Liver (tissue), 8 donors: ENCODE measurements at regions not wholly inside any gene's neighbourhood (a gene's known extent, or its start where the extent isn't known, plus 50 kb on each side); places are given as distances from the start of the nearest gene placed in this dataset.

Experiments
- DNase-seq: peaks from one replicate; pipeline ENCODE4 v3.0.0-alpha.2; 2017; ENCODE audit warnings: low spot score
- H3K27ac ChIP-seq, 2 donors: one replicate each; pipeline ENCODE4 v1.7.0; 2013; ENCODE audit warnings: inconsistent platforms in 2 of 2, low read length in 2 of 2, control low read depth in 1 of 2, low read depth in 1 of 2, mild to moderate bottlenecking in 1 of 2
- H3K27me3 ChIP-seq, 4 donors: one replicate each; pipeline versions ENCODE4 v1.6.1 to v1.7.0; 2013; ENCODE audit warnings: low read length in 3 of 4, inconsistent platforms in 1 of 4, mild to moderate bottlenecking in 1 of 4, moderate library complexity in 1 of 4; ENCODE audit not compliant: control insufficient read depth in 4 of 4, insufficient read depth in 4 of 4
- H3K36me3 ChIP-seq, 4 donors: one replicate each; pipeline versions ENCODE4 v1.6.1 to v1.7.0; 2013; ENCODE audit warnings: low read length in 3 of 4, mild to moderate bottlenecking in 3 of 4, low read depth in 1 of 4, moderate library complexity in 1 of 4; ENCODE audit not compliant: control insufficient read depth in 4 of 4, insufficient read depth in 3 of 4
- H3K4me1 ChIP-seq, 4 donors: one replicate each; pipeline versions ENCODE4 v1.6.1 to v1.7.0; 2013; ENCODE audit warnings: low read length in 3 of 4, mild to moderate bottlenecking in 3 of 4, moderate library complexity in 1 of 4; ENCODE audit not compliant: control insufficient read depth in 4 of 4, insufficient read depth in 4 of 4
- H3K4me3 ChIP-seq, 3 donors: one replicate each; pipeline versions ENCODE4 v1.6.1 to v1.7.0; 2013; ENCODE audit warnings: low read length in 3 of 3, control low read depth in 1 of 3, low read depth in 1 of 3, mild to moderate bottlenecking in 1 of 3
- H3K9ac ChIP-seq, 2 donors: one replicate each; pipeline ENCODE4 v1.7.0; 2013; ENCODE audit warnings: low read length in 2 of 2, mild to moderate bottlenecking in 2 of 2, moderate library complexity in 2 of 2, control low read depth in 1 of 2, low read depth in 1 of 2
- H3K9me3 ChIP-seq, 4 donors: one replicate each; pipeline versions ENCODE4 v1.6.1 to v1.7.0; 2013; ENCODE audit warnings: low read length in 3 of 4; ENCODE audit not compliant: control insufficient read depth in 4 of 4
- ATF3 ChIP-seq: IDR thresholded peaks from 2 replicates; pipeline ENCODE4 v1.6.1; 2016; ENCODE audit warnings: antibody characterized with exemption
- CTCF ChIP-seq: fragments of 150-350 bp; IDR thresholded peaks from 2 replicates; pipeline ENCODE4 v1.5.1; 2017; ENCODE audit warnings: improper control_type of control experiment, low read depth, low read length; ENCODE audit not compliant: missing input control
- EGR1 ChIP-seq, 2 donors: IDR thresholded peaks; 2 replicates each; pipeline ENCODE4 v1.6.1; 2016 to 2018; ENCODE audit warnings: antibody characterized with exemption in 2 of 2, low read depth in 2 of 2
- FOXA2 ChIP-seq: IDR thresholded peaks from 2 replicates; pipeline ENCODE4 v1.6.1; 2016; ENCODE audit warnings: antibody characterized with exemption
- GABPA ChIP-seq, 2 donors: IDR thresholded peaks in 1 of 2; conservative IDR thresholded peaks in 1 of 2; 2 replicates each; pipeline ENCODE4 v1.6.1; 2016; ENCODE audit warnings: antibody characterized with exemption in 2 of 2, mild to moderate bottlenecking in 1 of 2, moderate library complexity in 1 of 2
- HNF4A ChIP-seq, 2 donors: conservative IDR thresholded peaks; 2 replicates each; pipeline ENCODE4 v1.6.1; 2016; ENCODE audit warnings: antibody characterized with exemption in 2 of 2, mild to moderate bottlenecking in 2 of 2
- HNF4G ChIP-seq: IDR thresholded peaks from 2 replicates; pipeline ENCODE4 v1.6.1; 2016; ENCODE audit warnings: antibody characterized with exemption
- MAX ChIP-seq: IDR thresholded peaks from 2 replicates; pipeline ENCODE4 v1.6.1; 2016; ENCODE audit warnings: antibody characterized with exemption
- NR2F2 ChIP-seq: IDR thresholded peaks from 2 replicates; pipeline ENCODE4 v1.6.1; 2016; ENCODE audit warnings: antibody characterized with exemption
- RAD21 ChIP-seq, 2 donors: IDR thresholded peaks; 2 replicates each; pipeline ENCODE4 v1.6.1; 2016; ENCODE audit warnings: antibody characterized with exemption in 2 of 2, mild to moderate bottlenecking in 2 of 2
- TAF1 ChIP-seq: conservative IDR thresholded peaks from 2 replicates; pipeline ENCODE4 v1.6.1; 2016; ENCODE audit warnings: antibody characterized with exemption, mild to moderate bottlenecking
- YY1 ChIP-seq: IDR thresholded peaks from 2 replicates; pipeline ENCODE4 v1.6.1; 2016; ENCODE audit warnings: antibody characterized with exemption, mild to moderate bottlenecking
- ZBTB33 ChIP-seq: IDR thresholded peaks from 2 replicates; pipeline ENCODE4 v1.6.1; 2016; ENCODE audit warnings: antibody characterized with exemption
- WGBS: extraction: QIAGEN DNeasy Blood & Tissue Kit; methylation state at CpG from one replicate; pipeline ENCODE4 v1.1.7; 2013; 5-methylcytosine and 5-hydroxymethylcytosine counted together
- donor health status: healthy.
- donor health status: healthy.
- donor health status: healthy.
- donor health status: healthy.
- donor health status: healthy.

DNA sequence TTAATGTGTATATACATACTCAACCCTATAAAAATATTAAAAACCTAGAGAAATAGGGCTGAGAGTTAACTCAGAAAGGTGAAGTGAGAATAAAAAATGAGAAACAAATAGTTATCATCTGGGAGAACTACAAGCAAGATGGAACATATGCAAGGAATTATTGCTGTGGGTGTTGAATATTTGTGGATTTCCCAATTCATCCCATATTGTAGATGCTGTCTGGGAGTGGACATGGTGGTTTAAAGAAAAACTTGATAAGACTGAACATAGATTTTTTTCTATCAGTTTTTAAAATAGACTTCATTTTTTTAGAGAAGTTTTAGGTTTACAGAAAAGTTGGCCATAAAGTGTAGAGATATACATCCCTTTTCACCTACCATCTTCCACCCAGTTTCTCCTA lies 263.5 kb downstream of the SPATA31D1 start:
- Histone ChIP-seq H3K9me3 (no peaks in the 10 kb centered on the region), H3K27me3 (no peaks in the 10 kb centered on the region), H3K9ac (no peak overlapping the region), H3K36me3 (no peaks in the 10 kb centered on the region), H3K27ac (no peak overlapping the region), H3K4me1 (no peaks in the 10 kb centered on the region), H3K4me3 (no peak overlapping the region)
- TF ChIP-seq RAD21 (IDR thresholded peaks at IDR 0.05) = no peak
- no peak for TF ChIP-seq HNF4A (conservative IDR thresholded peaks at IDR 0.05)
- no peak for TF ChIP-seq NR2F2
- TF ChIP-seq HNF4G = no peak
- no peak for TF ChIP-seq YY1
- TF ChIP-seq MAX = no peak
- no peak for TF ChIP-seq EGR1 (IDR thresholded peaks at IDR 0.05; ENCODE audit: low read depth in 2 of 2)
- no peak for TF ChIP-seq ZBTB33
- TF ChIP-seq FOXA2 = no peak
- TF ChIP-seq GABPA (IDR thresholded peaks at IDR 0.05 in 1 of 2, conservative IDR thresholded peaks at IDR 0.05 in 1 of 2) = no peak
- no peak for TF ChIP-seq ATF3
- TF ChIP-seq CTCF = no peak
- no peak for DNase-seq

DNA sequence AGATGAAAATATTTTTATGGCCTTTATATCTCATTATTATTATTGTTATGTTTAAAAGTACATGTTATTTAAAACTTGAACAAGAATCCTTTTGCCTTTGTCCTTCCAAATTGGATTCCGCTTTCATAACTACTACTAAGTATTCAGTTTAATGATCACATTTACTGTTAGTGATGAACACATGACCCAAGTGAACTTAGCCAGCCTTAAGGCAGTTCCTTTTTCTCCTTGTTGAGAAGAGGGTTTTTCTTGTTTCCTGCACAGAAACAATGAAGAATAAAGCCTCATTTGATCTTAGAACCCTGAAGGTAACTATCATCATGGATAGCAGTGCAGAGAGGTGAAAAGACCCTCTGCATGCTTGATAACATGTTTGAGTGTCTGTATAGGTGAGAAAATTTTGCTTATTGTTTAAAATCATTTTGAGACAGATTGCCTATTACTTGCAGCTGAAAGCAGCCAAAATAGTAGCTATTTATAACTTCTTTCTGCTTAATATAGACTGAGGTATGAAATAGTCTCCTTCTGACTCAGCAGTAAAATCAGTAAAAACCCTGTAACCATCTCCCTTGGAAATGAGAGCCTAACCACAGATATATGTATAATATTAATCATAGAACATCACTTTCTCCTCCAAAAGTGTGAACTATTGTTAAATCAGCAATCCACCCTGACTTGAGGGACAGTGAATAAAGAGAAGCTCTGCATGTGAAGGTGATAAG lies 266.2 kb downstream of the SPATA31D1 start:
- TF ChIP-seq GABPA (IDR thresholded peaks at IDR 0.05 in 1 of 2, conservative IDR thresholded peaks at IDR 0.05 in 1 of 2) = no peak
- TF ChIP-seq HNF4A (conservative IDR thresholded peaks at IDR 0.05) = no peak
- no peak for TF ChIP-seq YY1
- TF ChIP-seq CTCF = no peak
- TF ChIP-seq EGR1 (IDR thresholded peaks at IDR 0.05; ENCODE audit: low read depth in 2 of 2) = no peak
- TF ChIP-seq TAF1 = no peak
- TF ChIP-seq MAX = no peak
- WGBS = 97% methylated on average over 1 of the region's 1 CpG
- Histone ChIP-seq H3K4me3 (no peak overlapping the region), H3K27me3 (no peaks in the 10 kb centered on the region), H3K9ac (no peak overlapping the region), H3K9me3 (no peaks in the 10 kb centered on the region), H3K4me1 (no peaks in the 10 kb centered on the region), H3K36me3 (no peaks in the 10 kb centered on the region), H3K27ac (no peak overlapping the region)
- no peak for DNase-seq
